WTC11 (cell line): ENCODE measurements at regions not wholly inside any gene's neighbourhood (a gene's known extent, or its start where the extent isn't known, plus 50 kb on each side); places are given as distances from the start of the nearest gene placed in this dataset.

Experiments
- ATAC-seq: fragments of 200-7000 bp; cut with Tn5 transposase; 2 replicates; pipeline ENCODE4 v1.10.0; 2021; ENCODE audit warnings: mild to moderate bottlenecking, moderate library complexity
- CTCF ChIA-PET: fragments of 300-600 bp; sonication (Branson Sonifier 250); formaldehyde crosslinking; loops from one replicate; lab custom pipeline; 2021; ENCODE audit warnings: antibody characterized with exemption; lab: Charles Lee
- POLR2A ChIA-PET: fragments of 350-600 bp; sonication (Branson Sonifier 250); formaldehyde crosslinking; loops from one replicate; lab custom pipeline; 2021; ENCODE audit warnings: antibody characterized with exemption; lab: Charles Lee
- DNase-seq: peaks from one replicate; pipeline ENCODE4 v3.0.0; 2021; ENCODE audit warnings: low spot score
- H3K27ac Mint-ChIP-seq: 2 replicates; pipeline ENCODE4 v1.8.0; 2021; ENCODE audit warnings: mixed read lengths
- H3K27me3 Mint-ChIP-seq: 2 replicates; pipeline ENCODE4 v1.8.0; 2021; ENCODE audit warnings: low read depth, mild to moderate bottlenecking, moderate library complexity, mixed read lengths
- H3K36me3 Mint-ChIP-seq: 2 replicates; pipeline ENCODE4 v1.8.0; 2021; ENCODE audit warnings: mixed read lengths
- H3K4me1 Mint-ChIP-seq: 2 replicates; pipeline ENCODE4 v1.8.0; 2022; ENCODE audit warnings: mixed read lengths
- H3K4me3 Mint-ChIP-seq: 2 replicates; pipeline ENCODE4 v1.8.0; 2021; ENCODE audit warnings: mild to moderate bottlenecking, moderate library complexity, mixed read lengths
- H3K9me3 Mint-ChIP-seq: 2 replicates; pipeline ENCODE4 v1.8.0; 2021; ENCODE audit warnings: mixed read lengths
- CBFB ChIP-seq: sonication (generic); formaldehyde crosslinking; IDR thresholded peaks from 2 replicates; pipeline ENCODE4 v1.8.1; 2022; ENCODE audit warnings: mild to moderate bottlenecking, low read depth, missing genetic modification reagents
- CTCF ChIP-seq: fragments of 200-600 bp; IDR thresholded peaks from 2 replicates; pipeline ENCODE4 v1.8.0; 2022; ENCODE audit warnings: antibody characterized with exemption
- ERG ChIP-seq: fragments of 250-450 bp; sonication (Bioruptor Pico); IDR thresholded peaks from 2 replicates; pipeline ENCODE4 v1.8.0; 2021; ENCODE audit warnings: mild to moderate bottlenecking
- ESRRA ChIP-seq: sonication (generic); formaldehyde crosslinking; IDR thresholded peaks from 2 replicates; pipeline ENCODE4 v1.8.1; 2022; ENCODE audit warnings: mild to moderate bottlenecking, missing genetic modification reagents, borderline replicate concordance
- ETV6 ChIP-seq: sonication (generic); formaldehyde crosslinking; IDR thresholded peaks from 2 replicates; pipeline ENCODE4 v1.8.1; 2022; ENCODE audit warnings: mild to moderate bottlenecking, missing genetic modification reagents
- HMGA2 ChIP-seq: fragments of 250-450 bp; sonication (Bioruptor Pico); IDR thresholded peaks from 2 replicates; pipeline ENCODE4 v1.4.0; 2021; ENCODE audit warnings: mild to moderate bottlenecking, moderate library complexity
- MAX ChIP-seq: sonication (generic); formaldehyde crosslinking; IDR thresholded peaks from 2 replicates; pipeline ENCODE4 v1.8.0; 2022; ENCODE audit warnings: mild to moderate bottlenecking, missing genetic modification reagents
- MXD4 ChIP-seq: fragments of 250-450 bp; sonication (Bioruptor Pico); IDR thresholded peaks from 2 replicates; pipeline ENCODE4 v1.8.0; 2021; ENCODE audit warnings: mild to moderate bottlenecking, moderate library complexity, borderline replicate concordance
- NR1H2 ChIP-seq: sonication (generic); formaldehyde crosslinking; IDR thresholded peaks from 2 replicates; pipeline ENCODE4 v1.9.0; 2021; ENCODE audit warnings: mild to moderate bottlenecking, moderate library complexity, missing genetic modification reagents
- OVOL2 ChIP-seq: fragments of 250-450 bp; sonication (Bioruptor Pico); IDR thresholded peaks from 2 replicates; pipeline ENCODE4 v1.9.0; 2021; ENCODE audit warnings: mild to moderate bottlenecking, borderline replicate concordance
- PREB ChIP-seq: sonication (generic); formaldehyde crosslinking; IDR thresholded peaks from 2 replicates; pipeline ENCODE4 v1.8.1; 2022; ENCODE audit warnings: mild to moderate bottlenecking, missing genetic modification reagents, moderate library complexity, borderline replicate concordance
- PRRX2 ChIP-seq: fragments of 250-450 bp; sonication (Bioruptor Pico); IDR thresholded peaks from 2 replicates; pipeline ENCODE4 v1.8.0; 2021; ENCODE audit warnings: mild to moderate bottlenecking
- ZMAT4 ChIP-seq: fragments of 250-450 bp; sonication (Bioruptor Pico); IDR thresholded peaks from 2 replicates; pipeline ENCODE4 v1.9.0; 2021; ENCODE audit warnings: mild to moderate bottlenecking
- ZSCAN18 ChIP-seq: fragments of 250-450 bp; sonication (Bioruptor Pico); IDR thresholded peaks from 2 replicates; pipeline ENCODE4 v2.1.2; 2022; ENCODE audit warnings: mild to moderate bottlenecking, moderate library complexity
- TF ChIP-seq, protein P1 (sequence below): sonication (generic); formaldehyde crosslinking; IDR thresholded peaks from 2 replicates; pipeline ENCODE4 v1.8.1; 2023; ENCODE audit warnings: mild to moderate bottlenecking, missing genetic modification reagents
- TF ChIP-seq, protein P2 (sequence below): sonication (generic); formaldehyde crosslinking; IDR thresholded peaks from 2 replicates; pipeline ENCODE4 v1.8.0; 2023; ENCODE audit warnings: missing genetic modification reagents

- peak; percentile 97 for ATAC-seq
- H3K27ac Mint-ChIP-seq: no peak overlapping the region
Observed at GRCh38 chr13:76019421-76020044, 383.4 kb downstream of the LMO7 start.

DNA sequence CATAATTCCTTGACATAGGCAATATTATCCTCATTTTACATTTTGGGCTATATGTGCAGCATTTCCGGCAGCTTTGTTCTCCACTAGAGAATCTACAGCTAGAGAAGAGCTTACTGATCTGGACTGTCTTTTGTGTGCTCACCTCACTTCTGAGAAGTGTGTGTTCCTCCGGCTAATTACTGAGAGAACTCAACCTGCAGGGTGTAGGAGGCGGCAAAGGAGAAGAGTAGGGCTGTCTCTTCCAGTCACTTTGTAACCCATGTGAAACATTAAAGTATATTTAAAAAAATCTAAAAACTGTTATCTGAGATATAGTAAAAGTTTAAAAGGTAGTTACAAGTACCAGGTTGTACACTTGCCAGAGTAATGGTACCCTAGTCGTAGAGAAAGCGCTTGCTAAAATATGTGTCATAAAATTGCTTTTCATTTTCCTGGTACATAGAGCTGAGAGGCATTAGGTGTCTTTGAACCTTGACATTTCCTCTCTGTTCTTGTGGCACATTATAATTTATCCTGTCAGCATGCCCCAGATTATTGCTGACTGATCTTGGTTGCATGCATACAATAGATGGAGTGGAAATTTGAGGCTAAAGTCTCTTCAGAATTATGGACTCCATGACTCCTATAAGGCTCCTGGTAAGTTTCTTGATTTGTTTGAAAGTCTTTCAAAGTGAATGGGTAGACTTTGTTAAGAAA is 381.9 kb downstream of the LMO7 start:
- TF ChIP-seq, protein P1, sequence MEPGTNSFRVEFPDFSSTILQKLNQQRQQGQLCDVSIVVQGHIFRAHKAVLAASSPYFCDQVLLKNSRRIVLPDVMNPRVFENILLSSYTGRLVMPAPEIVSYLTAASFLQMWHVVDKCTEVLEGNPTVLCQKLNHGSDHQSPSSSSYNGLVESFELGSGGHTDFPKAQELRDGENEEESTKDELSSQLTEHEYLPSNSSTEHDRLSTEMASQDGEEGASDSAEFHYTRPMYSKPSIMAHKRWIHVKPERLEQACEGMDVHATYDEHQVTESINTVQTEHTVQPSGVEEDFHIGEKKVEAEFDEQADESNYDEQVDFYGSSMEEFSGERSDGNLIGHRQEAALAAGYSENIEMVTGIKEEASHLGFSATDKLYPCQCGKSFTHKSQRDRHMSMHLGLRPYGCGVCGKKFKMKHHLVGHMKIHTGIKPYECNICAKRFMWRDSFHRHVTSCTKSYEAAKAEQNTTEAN (CRISPR knock-in tag): no peak
- TF ChIP-seq ERG (CRISPR knock-in tag) (no peak), ZMAT4 (CRISPR knock-in tag) (no peak), PRRX2 (CRISPR knock-in tag) (no peak), HMGA2 (no peak), OVOL2 (CRISPR knock-in tag) (no peak), CTCF (no peak), PREB (CRISPR knock-in tag) (no peak), MXD4 (CRISPR knock-in tag) (no peak)
- no peaks in the 10 kb centered on the region for H3K27me3 Mint-ChIP-seq
- no peak overlapping the region for H3K27ac Mint-ChIP-seq
- no peak overlapping the region for H3K4me3 Mint-ChIP-seq
- no peak for DNase-seq
- CTCF ChIA-PET: interaction anchor here (0.7 to 1.7 kb wide), 6 partner anchors 21 to 343 kb away, joined by 3 to 5 read pairs (median 4); no protein-coding TSS in a partner anchor
- no peak for ATAC-seq
- no peaks in the 10 kb centered on the region for H3K9me3 Mint-ChIP-seq
- H3K4me1 Mint-ChIP-seq: peaks cover 6% of the 10 kb centered on the region
- H3K36me3 Mint-ChIP-seq: no peaks in the 10 kb centered on the region
- POLR2A ChIA-PET: no interaction called here

More at GRCh38 chr13:76019421-76020044, 383.4 kb downstream of the LMO7 start:
- no peaks in the 10 kb centered on the region for H3K27me3 Mint-ChIP-seq
- POLR2A ChIA-PET: no interaction called here
- peak; percentile 74 for DNase-seq
- TF ChIP-seq CTCF: 0 out of 2 replicates have a peak, but pooled peaks have one; percentile 1
- no peak for TF ChIP-seq NR1H2
- TF ChIP-seq MAX (CRISPR knock-in tag): no peak
- TF ChIP-seq ESRRA: no peak
- TF ChIP-seq CBFB: no peak
- peak; percentile 29; the same call in 1 of the 2 replicates for TF ChIP-seq ETV6 (CRISPR knock-in tag)
- TF ChIP-seq, protein P1 (CRISPR knock-in tag): no peak
- TF ChIP-seq ZSCAN18 (CRISPR knock-in tag): no peak
- TF ChIP-seq, protein P2, sequence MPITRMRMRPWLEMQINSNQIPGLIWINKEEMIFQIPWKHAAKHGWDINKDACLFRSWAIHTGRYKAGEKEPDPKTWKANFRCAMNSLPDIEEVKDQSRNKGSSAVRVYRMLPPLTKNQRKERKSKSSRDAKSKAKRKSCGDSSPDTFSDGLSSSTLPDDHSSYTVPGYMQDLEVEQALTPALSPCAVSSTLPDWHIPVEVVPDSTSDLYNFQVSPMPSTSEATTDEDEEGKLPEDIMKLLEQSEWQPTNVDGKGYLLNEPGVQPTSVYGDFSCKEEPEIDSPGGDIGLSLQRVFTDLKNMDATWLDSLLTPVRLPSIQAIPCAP (CRISPR knock-in tag): no peak
- peak overlapping the region; percentile 54 for H3K4me3 Mint-ChIP-seq
- CTCF ChIA-PET: interaction anchor here (0.6 to 1.2 kb wide), 14 partner anchors 10 to 961 kb away, joined by 3 to 22 read pairs (median 3); no protein-coding TSS in a partner anchor
- H3K9me3 Mint-ChIP-seq: peaks cover 5% of the 10 kb centered on the region; the same call in 1 of the 2 replicates
- no peaks in the 10 kb centered on the region for H3K36me3 Mint-ChIP-seq
- H3K4me1 Mint-ChIP-seq: peaks cover 6% of the 10 kb centered on the region
